ENCODE measurements at regions not wholly inside any gene's neighbourhood (a gene's known extent, or its start where the extent isn't known, plus 50 kb on each side); places are given as distances from the start of the nearest gene placed in this dataset.

- DNase-seq (no peak), FAIRE-seq (no peak)
- Histone ChIP-seq H3K9me3 (ENCODE audit: control insufficient read depth in 2 of 3, insufficient read depth in 1 of 3, low read length in 3 of 3) (peaks cover 0 to 7% (median 0%) of the 10 kb centered on the region in 3 donors), H3K27me3 (ENCODE audit: control insufficient read depth, insufficient read depth, low read length) (no peaks in the 10 kb centered on the region), H3K4me3 (ENCODE audit: low read length in 3 of 3) (no peak overlapping the region), H3K4me1 (ENCODE audit: control insufficient read depth in 2 of 3, insufficient read depth in 2 of 3, low read depth in 1 of 3, low read length in 3 of 3) (peaks cover 0 to 6% (median 4%) of the 10 kb centered on the region in 3 donors), H3K9ac (ENCODE audit: low read length in 3 of 3) (no peak overlapping the region), H3K27ac (ENCODE audit: low read depth in 2 of 2, low read length in 2 of 2) (no peak overlapping the region), H3K36me3 (ENCODE audit: control insufficient read depth in 2 of 3, insufficient read depth in 3 of 3, low read length in 3 of 3) (no peaks in the 10 kb centered on the region)
- intact Hi-C loops (cut with DNase I) = no loop called here
- TF ChIP-seq CTCF (IDR thresholded peaks at IDR 0.05; ENCODE audit: borderline replicate concordance, extremely low read depth, insufficient read depth) = no peak
These were observed 65.3 kb upstream of the SNRK start for GRCh38 chr3:43221076-43221475.

GRCh38 chr3:43219616-43220015 is 66.7 kb upstream of the SNRK start:
- Histone ChIP-seq H3K4me3 (ENCODE audit: low read length in 3 of 3) (no peak overlapping the region), H3K4me1 (ENCODE audit: control insufficient read depth in 2 of 3, insufficient read depth in 2 of 3, low read depth in 1 of 3, low read length in 3 of 3) (peaks cover 0 to 11% (median 11%) of the 10 kb centered on the region in 3 donors), H3K9ac (ENCODE audit: low read length in 3 of 3) (no peak overlapping the region), H3K27me3 (ENCODE audit: control insufficient read depth, insufficient read depth, low read length) (no peaks in the 10 kb centered on the region), H3K9me3 (ENCODE audit: control insufficient read depth in 2 of 3, insufficient read depth in 1 of 3, low read length in 3 of 3) (peaks cover 0 to 7% (median 0%) of the 10 kb centered on the region in 3 donors), H3K36me3 (ENCODE audit: control insufficient read depth in 2 of 3, insufficient read depth in 3 of 3, low read length in 3 of 3) (no peaks in the 10 kb centered on the region), H3K27ac (ENCODE audit: low read depth in 2 of 2, low read length in 2 of 2) (no peak overlapping the region)
- intact Hi-C loops (cut with DNase I) = no loop called here
- DNase-seq = peak in 2 of 5 donors; percentile 16 to 43
- no peak for TF ChIP-seq CTCF (IDR thresholded peaks at IDR 0.05; ENCODE audit: borderline replicate concordance, extremely low read depth, insufficient read depth)
- FAIRE-seq = no peak

DNA sequence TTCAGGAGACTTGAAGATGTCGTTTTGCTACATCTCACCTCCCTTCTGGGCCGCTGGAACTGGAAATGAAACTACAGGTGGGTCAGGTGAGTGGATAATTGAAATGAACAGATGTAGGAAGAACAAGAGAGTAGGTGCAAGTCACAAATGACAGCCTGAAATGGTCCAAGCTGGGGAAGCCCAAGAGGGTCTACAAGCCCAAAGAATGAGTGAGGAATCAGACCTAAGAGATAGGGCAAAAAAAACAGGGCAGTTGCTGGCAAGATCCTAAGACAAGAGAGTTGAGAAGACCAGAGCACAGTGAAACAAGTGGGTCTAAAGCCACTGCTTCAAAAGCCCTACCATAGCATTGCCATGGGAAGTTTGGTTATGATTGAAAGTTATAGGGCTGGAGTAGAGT is 67.4 kb upstream of the SNRK start:
- FAIRE-seq (no peak), DNase-seq (no peak)
- peaks cover 0 to 7% (median 0%) of the 10 kb centered on the region in 3 donors for H3K9me3 ChIP-seq (ENCODE audit: control insufficient read depth in 2 of 3, insufficient read depth in 1 of 3, low read length in 3 of 3)
- no peak overlapping the region for H3K4me3 ChIP-seq (ENCODE audit: low read length in 3 of 3)
- H3K36me3 ChIP-seq (ENCODE audit: control insufficient read depth in 2 of 3, insufficient read depth in 3 of 3, low read length in 3 of 3) = no peaks in the 10 kb centered on the region
- H3K27me3 ChIP-seq (ENCODE audit: control insufficient read depth, insufficient read depth, low read length) = no peaks in the 10 kb centered on the region
- no peak for TF ChIP-seq CTCF (IDR thresholded peaks at IDR 0.05; ENCODE audit: borderline replicate concordance, extremely low read depth, insufficient read depth)
- intact Hi-C loops (cut with DNase I) = no loop called here
- peaks cover 0 to 14% (median 13%) of the 10 kb centered on the region in 3 donors for H3K4me1 ChIP-seq (ENCODE audit: control insufficient read depth in 2 of 3, insufficient read depth in 2 of 3, low read depth in 1 of 3, low read length in 3 of 3)
- no peak overlapping the region for H3K9ac ChIP-seq (ENCODE audit: low read length in 3 of 3)
- no peak overlapping the region for H3K27ac ChIP-seq (ENCODE audit: low read depth in 2 of 2, low read length in 2 of 2)

- no peak for FAIRE-seq
- DNase-seq = no peak
These were observed 68.2 kb upstream of the SNRK start for GRCh38 chr3:43218156-43218555.

More at GRCh38 chr3:43218156-43218555, 68.2 kb upstream of the SNRK start:
- H3K27ac ChIP-seq (ENCODE audit: low read depth in 2 of 2, low read length in 2 of 2) = no peak overlapping the region
- H3K27me3 ChIP-seq (ENCODE audit: control insufficient read depth, insufficient read depth, low read length) = no peaks in the 10 kb centered on the region
- H3K9ac ChIP-seq (ENCODE audit: low read length in 3 of 3) = no peak overlapping the region
- H3K4me1 ChIP-seq (ENCODE audit: control insufficient read depth in 2 of 3, insufficient read depth in 2 of 3, low read depth in 1 of 3, low read length in 3 of 3) = peaks cover 0 to 18% (median 18%) of the 10 kb centered on the region in 3 donors
- TF ChIP-seq CTCF (IDR thresholded peaks at IDR 0.05; ENCODE audit: borderline replicate concordance, extremely low read depth, insufficient read depth) = no peak
- no peaks in the 10 kb centered on the region for H3K36me3 ChIP-seq (ENCODE audit: control insufficient read depth in 2 of 3, insufficient read depth in 3 of 3, low read length in 3 of 3)
- H3K9me3 ChIP-seq (ENCODE audit: control insufficient read depth in 2 of 3, insufficient read depth in 1 of 3, low read length in 3 of 3) = peaks cover 0 to 4% (median 0%) of the 10 kb centered on the region in 3 donors
- no peak overlapping the region for H3K4me3 ChIP-seq (ENCODE audit: low read length in 3 of 3)
- intact Hi-C loops (cut with DNase I) = no loop called here
